ENCODE measurements at regions not wholly inside any gene's neighbourhood (a gene's known extent, or its start where the extent isn't known, plus 50 kb on each side); places are given as distances from the start of the nearest gene placed in this dataset.

DNA sequence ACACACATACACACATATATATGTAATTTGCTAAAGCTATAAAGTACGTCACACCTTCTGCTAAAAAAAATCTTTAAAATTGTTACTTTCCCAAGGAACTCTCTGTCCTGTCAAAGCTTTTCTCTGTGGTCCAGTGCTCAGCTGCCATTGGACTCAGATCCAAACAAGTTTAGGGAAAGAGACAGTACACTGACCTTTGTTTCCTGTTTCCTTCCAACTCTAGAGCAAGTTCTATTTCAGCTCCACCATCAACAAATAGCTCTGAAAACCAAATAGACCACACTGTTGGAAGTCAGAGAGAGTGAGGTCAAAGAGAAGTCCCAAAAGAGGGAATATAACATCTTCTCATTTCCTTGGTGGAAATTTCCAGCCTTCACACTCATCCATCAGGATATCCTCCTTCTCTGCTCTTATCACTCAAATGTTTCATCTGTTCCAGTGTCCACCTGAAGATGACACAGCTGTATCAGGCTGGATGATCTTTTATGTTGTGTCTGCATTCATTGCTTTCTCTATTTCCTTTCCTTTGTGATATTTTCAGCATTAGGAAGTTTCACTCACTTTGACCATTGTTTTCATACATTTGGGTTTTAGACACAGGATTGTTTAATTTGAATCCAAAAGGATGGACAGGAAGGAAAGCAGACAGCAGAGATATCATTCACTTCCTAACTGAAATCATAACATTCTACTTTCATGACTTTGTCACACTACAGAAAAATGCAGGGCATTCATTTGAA is 192.3 kb upstream of the NT5C1B start:
- TF ChIP-seq CTCF (IDR thresholded peaks at IDR 0.05) (no peak), POLR2A (IDR thresholded peaks at IDR 0.05) (no peak), POLR2AphosphoS5 (IDR thresholded peaks at IDR 0.05) (no peak)

Data from gastroesophageal sphincter (tissue), 3 donors.